IMR-90 (cell line): ENCODE measurements at regions not wholly inside any gene's neighbourhood (a gene's known extent, or its start where the extent isn't known, plus 50 kb on each side); places are given as distances from the start of the nearest gene placed in this dataset.

ENCODE experiments used
- ATAC-seq: fragments of 200-7000 bp; cut with Tn5 transposase; 2 replicates; pipeline ENCODE4 v1.9.1; 2020; ENCODE audit warnings: low read depth, mild to moderate bottlenecking, moderate library complexity
- BruUV-seq: library from RNA; stranded (reverse); fragments of 400-500 nt; replicated peaks from 2 replicates; lab custom pipeline; 2021; lab: Mats Ljungman, UMichigan
- CTCF ChIA-PET: fragments of 300-600 bp; formaldehyde crosslinking; extraction: SDS; loops from one replicate; lab custom pipeline; 2021; ENCODE audit warnings: antibody characterized with exemption; lab: Yijun Ruan, JAX
- POLR2A ChIA-PET: fragments of 300-600 bp; sonication (Branson Sonifier 250); formaldehyde crosslinking; loops from one replicate; lab custom pipeline; 2022; ENCODE audit warnings: antibody characterized with exemption; ENCODE audit not compliant: unreplicated experiment; lab: Charles Lee
- DNase-seq: peaks from one replicate; pipeline ENCODE4 v3.0.0; 2013
- H2AFZ ChIP-seq: replicated peaks from 2 replicates; pipeline ENCODE3; 2013; ENCODE audit warnings: low read length, mild to moderate bottlenecking; ENCODE audit not compliant: poor library complexity
- H2AK5ac ChIP-seq: 2 replicates; pipeline ENCODE4 v1.6.1; 2013; ENCODE audit warnings: low read depth, low read length, inconsistent platforms
- H2AK9ac ChIP-seq: replicated peaks from 2 replicates; pipeline ENCODE3; 2013; ENCODE audit warnings: mild to moderate bottlenecking, low read depth, low read length, moderate library complexity; ENCODE audit not compliant: poor library complexity
- H2BK120ac ChIP-seq: 2 replicates; pipeline ENCODE4 v1.6.1; 2013; ENCODE audit warnings: low read depth, low read length, inconsistent platforms
- H2BK15ac ChIP-seq: 3 replicates; pipeline ENCODE4 v1.6.1; 2013; ENCODE audit warnings: low read depth, low read length, inconsistent platforms
- H2BK20ac ChIP-seq: 2 replicates; pipeline ENCODE4 v1.6.1; 2013; ENCODE audit warnings: low read depth, mild to moderate bottlenecking, inconsistent platforms, low read length, moderate library complexity
- H2BK5ac ChIP-seq: 2 replicates; pipeline ENCODE4 v1.6.1; 2013; ENCODE audit warnings: mild to moderate bottlenecking, low read depth, low read length, inconsistent platforms; ENCODE audit not compliant: poor library complexity, severe bottlenecking
- H3K14ac ChIP-seq: replicated peaks from 2 replicates; pipeline ENCODE4 v1.6.1; 2013; ENCODE audit warnings: low read depth, low read length, inconsistent platforms
- H3K18ac ChIP-seq: 2 replicates; pipeline ENCODE4 v1.6.1; 2013; ENCODE audit warnings: low read depth, low read length, control low read depth
- H3K23ac ChIP-seq: 2 replicates; pipeline ENCODE4 v1.6.1; 2013; ENCODE audit warnings: low read depth, low read length, inconsistent platforms
- H3K27ac ChIP-seq: 2 replicates; pipeline ENCODE4 v1.5.1; 2013; ENCODE audit warnings: mild to moderate bottlenecking, control low read depth, low read length; ENCODE audit not compliant: insufficient read depth
- H3K27me3 ChIP-seq: 2 replicates; pipeline ENCODE4 v1.6.1; 2013; ENCODE audit warnings: low read length; ENCODE audit not compliant: control insufficient read depth, insufficient read depth
- H3K36me3 ChIP-seq: 2 replicates; pipeline ENCODE4 v1.6.1; 2013; ENCODE audit warnings: low read length, mixed read lengths; ENCODE audit not compliant: control insufficient read depth, insufficient read depth
- H3K4ac ChIP-seq: 2 replicates; pipeline ENCODE4 v1.6.1; 2013; ENCODE audit warnings: low read depth, low read length, inconsistent platforms
- H3K4me1 ChIP-seq: 2 replicates; pipeline ENCODE4 v1.6.1; 2013; ENCODE audit warnings: low read length, mixed read lengths; ENCODE audit not compliant: control insufficient read depth, insufficient read depth
- H3K4me2 ChIP-seq: 2 replicates; pipeline ENCODE4 v1.6.1; 2013; ENCODE audit warnings: low read depth, mild to moderate bottlenecking, control low read depth, low read length, moderate library complexity
- H3K4me3 ChIP-seq: 2 replicates; pipeline ENCODE4 v1.5.1; 2013; ENCODE audit warnings: low read depth, mild to moderate bottlenecking, control low read depth, low read length, moderate library complexity; ENCODE audit not compliant: insufficient read depth
- H3K56ac ChIP-seq: 2 replicates; pipeline ENCODE4 v1.6.1; 2013; ENCODE audit warnings: low read length, inconsistent platforms; ENCODE audit not compliant: insufficient read depth; ENCODE audit errors: extremely low read depth
- H3K79me1 ChIP-seq, 2 experiments: 2 replicates each; pipeline ENCODE4 v1.6.1; 2013; ENCODE audit warnings: low read length in 2 of 2, inconsistent platforms in 1 of 2, low read depth in 1 of 2
- H3K9ac ChIP-seq: 2 replicates; pipeline ENCODE4 v1.6.1; 2013; ENCODE audit warnings: low read depth, low read length, control low read depth
- H3K9me1 ChIP-seq: 2 replicates; pipeline ENCODE4 v1.6.1; 2013; ENCODE audit warnings: low read length, inconsistent platforms; ENCODE audit not compliant: insufficient read depth
- H3K9me3 ChIP-seq: 2 replicates; pipeline ENCODE4 v1.6.1; 2013; ENCODE audit warnings: low read length; ENCODE audit not compliant: control insufficient read depth, insufficient read depth
- H4K20me1 ChIP-seq: 2 replicates; pipeline ENCODE4 v1.6.1; 2013; ENCODE audit warnings: low read length, inconsistent platforms; ENCODE audit not compliant: insufficient read depth
- H4K5ac ChIP-seq: 2 replicates; pipeline ENCODE4 v1.6.1; 2013; ENCODE audit warnings: mild to moderate bottlenecking, low read depth, low read length, control low read depth
- H4K8ac ChIP-seq, 2 experiments: 2 replicates each; pipeline ENCODE4 v1.6.1; 2013; ENCODE audit warnings: low read depth in 2 of 2, low read length in 2 of 2, control low read depth in 1 of 2, inconsistent platforms in 1 of 2
- H4K91ac ChIP-seq: 2 replicates; pipeline ENCODE4 v1.6.1; 2013; ENCODE audit warnings: low read depth, low read length, inconsistent platforms; ENCODE audit not compliant: insufficient read depth
- BHLHE40 ChIP-seq: fragments of 150-350 bp; IDR thresholded peaks from 2 replicates; pipeline ENCODE4 v1.6.1; 2016; ENCODE audit warnings: mild to moderate bottlenecking, low read depth, low read length
- CTCF ChIP-seq: conservative IDR thresholded peaks from 2 replicates; pipeline ENCODE4 v1.5.1; 2012; ENCODE audit warnings: mild to moderate bottlenecking, low read depth, low read length, improper control_type of control experiment
- ELK1 ChIP-seq: fragments of 150-350 bp; IDR thresholded peaks from 2 replicates; pipeline ENCODE4 v1.6.1; 2016; ENCODE audit warnings: low read depth, mild to moderate bottlenecking, low read length, moderate library complexity, borderline replicate concordance
- MAZ ChIP-seq: IDR thresholded peaks from 2 replicates; pipeline ENCODE4 v1.6.1; 2012; ENCODE audit warnings: low read depth, mild to moderate bottlenecking, low read length, improper control_type of control experiment, moderate library complexity, borderline replicate concordance
- MXI1 ChIP-seq: IDR thresholded peaks from 2 replicates; pipeline ENCODE4 v1.6.1; 2012; ENCODE audit warnings: low read depth, mild to moderate bottlenecking, low read length, moderate library complexity, borderline replicate concordance
- RAD21 ChIP-seq: IDR thresholded peaks from 2 replicates; pipeline ENCODE4 v1.6.1; 2012; ENCODE audit warnings: low read length, improper control_type of control experiment
- RFX5 ChIP-seq: IDR thresholded peaks from 2 replicates; pipeline ENCODE4 v1.8.0; 2012; ENCODE audit warnings: low read depth, mild to moderate bottlenecking, low read length, moderate library complexity
- SMC3 ChIP-seq: fragments of 150-350 bp; IDR thresholded peaks from 2 replicates; pipeline ENCODE4 v1.6.1; 2016; ENCODE audit warnings: low read depth, mild to moderate bottlenecking, antibody characterized with exemption, low read length, moderate library complexity
- USF2 ChIP-seq: fragments of 150-350 bp; IDR thresholded peaks from 2 replicates; pipeline ENCODE4 v1.6.1; 2017; ENCODE audit warnings: mild to moderate bottlenecking, antibody characterized with exemption, low read length, low read depth
- WGBS, 2 experiments: methylation state at CpG; one replicate each; pipeline versions ENCODE4 v1.1.5 to v1.1.7; 2013; ENCODE audit warnings: missing lambda C conversion rate in 2 of 2; ENCODE audit not compliant: insufficient read length in 1 of 2; ENCODE audit errors: extremely low coverage in 2 of 2; 5-methylcytosine and 5-hydroxymethylcytosine counted together
- dilution Hi-C: fragments of 300-500 bp; cut with HindIII; formaldehyde crosslinking; loops from one replicate; pipeline ENCODE4 v1.14.3; 2018; ENCODE audit warnings: low sequenced_read_pairs; ENCODE audit not compliant: unreplicated experiment
- in situ Hi-C: fragments of 300-500 bp; cut with MboI; formaldehyde crosslinking; loops from 3 replicates; pipeline ENCODE4 v1.14.3; 2019; ENCODE audit warnings: low sequenced_read_pairs, inconsistent platforms, mixed read lengths
- intact Hi-C: fragments of 100-400 bp; cut with micrococcal nuclease; formaldehyde crosslinking; loops from 2 replicates; pipeline ENCODE4 v1.10.0; 2022

- no peak for TF ChIP-seq SMC3
- TF ChIP-seq CTCF: no peak
- no peak for TF ChIP-seq USF2
- TF ChIP-seq MXI1: no peak
- no peak for TF ChIP-seq RAD21
- no peak for TF ChIP-seq ELK1
- TF ChIP-seq BHLHE40: no peak
- no peak for TF ChIP-seq RFX5
- no peak for TF ChIP-seq MAZ
- in situ Hi-C loops (no loop called here), dilution Hi-C loops (no loop called here), intact Hi-C loops (no loop called here)
- no peak overlapping the region for H3K23ac ChIP-seq
- H3K4ac ChIP-seq: no peak overlapping the region
- no peak for DNase-seq
- H3K56ac ChIP-seq: no peak overlapping the region
- H2AK9ac ChIP-seq: no peak overlapping the region
- H3K36me3 ChIP-seq: no peaks in the 10 kb centered on the region
- H3K18ac ChIP-seq: no peak overlapping the region
- H2BK120ac ChIP-seq: no peak overlapping the region
- H3K14ac ChIP-seq: no peak overlapping the region
- WGBS, 2 experiments: no CpG with 5 or more reads among the region's 1 CpG
- no peak overlapping the region for H4K91ac ChIP-seq
- H3K9ac ChIP-seq: no peak overlapping the region
- H2BK5ac ChIP-seq: no peak overlapping the region
- H3K4me2 ChIP-seq: no peak overlapping the region
- no peak overlapping the region for H4K8ac ChIP-seq
- ChIA-PET CTCF (no interaction called here), POLR2A (no interaction called here)
- no peaks in the 10 kb centered on the region for H4K20me1 ChIP-seq
- H2BK20ac ChIP-seq: no peak overlapping the region
- no peak overlapping the region for H4K5ac ChIP-seq
- H3K27me3 ChIP-seq: no peaks in the 10 kb centered on the region
- H3K4me3 ChIP-seq: no peak overlapping the region
- H3K27ac ChIP-seq: no peak overlapping the region
- H2AFZ ChIP-seq: no peak overlapping the region
- no peaks in the 10 kb centered on the region for H3K79me1 ChIP-seq
- no peaks in the 10 kb centered on the region for H3K4me1 ChIP-seq
- no peak overlapping the region for H2AK5ac ChIP-seq
- H3K9me1 ChIP-seq: no peaks in the 10 kb centered on the region
- BruUV-seq: no TSS peak
- no peak for ATAC-seq
- no peaks in the 10 kb centered on the region for H3K9me3 ChIP-seq
- no peak overlapping the region for H2BK15ac ChIP-seq
These were observed 98.1 kb upstream of the FOXB1 start for GRCh38 chr15:59906046-59906445.
